ENCODE measurements at regions not wholly inside any gene's neighbourhood (a gene's known extent, or its start where the extent isn't known, plus 50 kb on each side); places are given as distances from the start of the nearest gene placed in this dataset.
"Not testable (repeated sequence)": the region's sequence is repeated elsewhere in the genome, so short reads cannot be mapped to it uniquely, and the experiment has no call there.

DNA sequence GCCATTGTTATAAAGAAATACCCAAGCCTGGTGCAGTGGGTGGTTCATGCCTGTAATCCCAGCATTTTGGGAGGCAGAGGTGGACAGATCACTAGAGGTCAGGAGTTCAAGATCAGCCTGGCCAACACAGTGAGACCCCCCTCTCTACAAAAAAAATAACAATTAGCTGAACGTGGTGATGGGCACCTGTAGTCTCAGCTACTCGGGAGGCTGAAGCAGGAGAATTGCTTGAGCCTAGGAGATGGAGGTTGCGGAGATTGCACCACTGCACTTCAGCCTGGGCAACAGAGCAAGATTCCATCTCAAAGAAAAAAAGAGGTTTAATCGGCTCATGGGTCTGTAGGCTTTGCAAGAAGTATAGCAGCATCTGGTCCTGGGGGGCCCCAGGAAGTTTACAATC, 284.0 kb downstream of the RASEF start:
- H3K9me3 Mint-ChIP-seq; ATAC-seq (replicated peaks); H3K27me3 Mint-ChIP-seq; DNase-seq; H3K4me3 Mint-ChIP-seq; H3K36me3 Mint-ChIP-seq; H3K4me1 Mint-ChIP-seq; H3K27ac Mint-ChIP-seq: not testable (repeated sequence)

DNA sequence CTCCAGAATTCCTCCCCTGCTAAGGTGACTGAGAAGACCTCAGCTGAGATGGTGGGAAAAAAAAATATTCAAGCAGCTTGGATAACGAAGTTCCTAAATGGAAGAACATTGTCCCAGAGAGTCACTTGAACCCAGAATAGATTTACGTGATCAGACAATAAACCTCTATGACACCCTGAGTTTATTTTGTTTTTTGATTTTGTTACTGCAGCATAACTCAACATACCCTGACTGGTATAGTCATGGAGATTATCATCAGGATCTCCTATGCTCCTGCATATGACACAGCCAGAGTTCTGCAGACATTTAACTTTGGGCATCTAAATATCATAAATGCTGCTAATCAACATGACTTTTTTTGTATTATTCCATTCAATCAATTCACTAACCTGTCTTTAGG, 282.9 kb downstream of the RASEF start:
- no peak overlapping the region for H3K4me3 Mint-ChIP-seq
- H3K27ac Mint-ChIP-seq, result no peak overlapping the region
- H3K4me1 Mint-ChIP-seq, result no peaks in the 10 kb centered on the region
- no peak for ATAC-seq (replicated peaks)
- H3K27me3 Mint-ChIP-seq, result no peaks in the 10 kb centered on the region
- no peaks in the 10 kb centered on the region for H3K36me3 Mint-ChIP-seq
- DNase-seq, result no peak
- H3K9me3 Mint-ChIP-seq, result peaks cover 0 to 1% of the 10 kb centered on the region in 2 donors

GRCh38 chr9:82781921-82782392, 281.0 kb downstream of the RASEF start:
- H3K36me3 Mint-ChIP-seq, result no peaks in the 10 kb centered on the region
- DNase-seq (no peak), ATAC-seq (replicated peaks) (no peak)
- H3K27ac Mint-ChIP-seq, result no peak overlapping the region
- peaks cover 0 to 1% of the 10 kb centered on the region in 2 donors for H3K9me3 Mint-ChIP-seq
- H3K4me3 Mint-ChIP-seq, result no peak overlapping the region
- no peaks in the 10 kb centered on the region for H3K4me1 Mint-ChIP-seq
- no peaks in the 10 kb centered on the region for H3K27me3 Mint-ChIP-seq

GRCh38 chr9:82783045-82783444, 279.9 kb downstream of the RASEF start:
- Mint-ChIP-seq H3K4me1 (no peaks in the 10 kb centered on the region), H3K9me3 (peaks cover 0 to 1% of the 10 kb centered on the region in 2 donors), H3K36me3 (no peaks in the 10 kb centered on the region), H3K27ac (no peak overlapping the region), H3K4me3 (no peak overlapping the region), H3K27me3 (no peaks in the 10 kb centered on the region)
- DNase-seq (no peak), ATAC-seq (replicated peaks) (no peak)

DNA sequence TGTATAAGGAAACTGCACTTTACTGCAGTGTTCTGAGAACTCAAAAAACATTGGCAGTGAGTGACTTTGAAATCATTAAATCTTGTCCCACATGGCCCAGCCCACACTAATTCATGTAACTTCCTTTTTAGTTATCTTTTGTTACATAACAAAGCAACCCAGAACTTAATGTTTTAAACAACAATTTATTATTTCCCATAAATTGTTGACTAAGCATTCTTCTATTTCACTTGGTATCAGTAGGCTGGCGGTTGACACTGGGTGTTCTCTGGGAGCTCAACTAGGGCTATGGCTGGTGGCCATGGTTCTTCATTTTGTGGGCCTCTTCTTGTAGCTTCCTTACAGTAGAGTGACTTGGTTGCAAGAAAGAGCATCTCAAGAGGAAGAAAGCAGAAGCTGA, 278.4 kb downstream of the RASEF start:
- Mint-ChIP-seq H3K9me3 (peaks cover 0 to 7% of the 10 kb centered on the region in 2 donors), H3K27ac (no peak overlapping the region), H3K27me3 (no peaks in the 10 kb centered on the region), H3K4me1 (no peaks in the 10 kb centered on the region), H3K36me3 (no peaks in the 10 kb centered on the region), H3K4me3 (no peak overlapping the region)
- DNase-seq, result no peak
- no peak for ATAC-seq (replicated peaks)

DNA sequence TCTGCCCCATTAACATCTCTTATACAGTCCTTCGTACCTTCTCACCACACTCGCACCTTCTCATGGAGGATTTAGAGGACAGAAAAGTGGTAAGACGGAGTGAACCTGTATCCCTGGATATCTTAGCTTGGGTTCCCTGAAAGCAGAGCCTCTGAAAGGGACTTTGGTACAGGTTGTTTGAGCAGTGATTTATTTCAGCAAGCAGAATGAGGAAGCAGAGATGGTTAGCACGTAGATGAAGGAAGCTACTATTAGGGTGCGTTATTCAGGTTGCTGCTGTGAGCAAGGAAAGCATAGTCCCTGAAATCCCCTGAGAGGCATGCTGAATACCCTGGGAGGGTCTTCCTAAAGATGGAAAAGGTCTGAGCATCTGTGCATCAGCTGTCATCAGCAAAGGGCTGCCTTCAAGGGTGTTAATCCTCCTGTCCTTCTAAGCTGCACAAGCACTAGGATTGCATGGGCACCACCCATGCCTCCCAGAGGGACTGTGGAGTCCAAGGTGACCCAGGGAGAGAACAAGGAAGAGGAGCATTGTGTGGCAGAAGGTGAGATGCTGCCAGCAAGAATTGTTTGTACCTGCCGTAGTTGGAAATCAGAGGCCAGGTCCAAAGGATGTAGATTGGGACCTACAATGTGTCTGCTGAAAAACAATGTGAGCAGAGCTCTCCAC, 273.7 kb downstream of the RASEF start:
- Mint-ChIP-seq H3K4me1 (peaks cover 2 to 7% of the 10 kb centered on the region in 2 donors), H3K9me3 (peaks cover 0 to 5% of the 10 kb centered on the region in 2 donors), H3K4me3 (no peak overlapping the region), H3K27me3 (no peaks in the 10 kb centered on the region), H3K36me3 (no peaks in the 10 kb centered on the region), H3K27ac (no peak overlapping the region)
- DNase-seq (no peak), ATAC-seq (replicated peaks) (no peak)

- no peaks in the 10 kb centered on the region for H3K36me3 Mint-ChIP-seq
- peaks cover 0 to 5% of the 10 kb centered on the region in 2 donors for H3K9me3 Mint-ChIP-seq
- peak in 1 of 2 donors; percentile 33 for ATAC-seq (replicated peaks)
- no peak overlapping the region for H3K27ac Mint-ChIP-seq
- peaks cover 2 to 7% of the 10 kb centered on the region in 2 donors for H3K4me1 Mint-ChIP-seq
- H3K27me3 Mint-ChIP-seq, result no peaks in the 10 kb centered on the region
- DNase-seq, result no peak
- H3K4me3 Mint-ChIP-seq, result no peak overlapping the region
Measured at GRCh38 chr9:82790875-82791274, 272.1 kb downstream of the RASEF start.

DNA sequence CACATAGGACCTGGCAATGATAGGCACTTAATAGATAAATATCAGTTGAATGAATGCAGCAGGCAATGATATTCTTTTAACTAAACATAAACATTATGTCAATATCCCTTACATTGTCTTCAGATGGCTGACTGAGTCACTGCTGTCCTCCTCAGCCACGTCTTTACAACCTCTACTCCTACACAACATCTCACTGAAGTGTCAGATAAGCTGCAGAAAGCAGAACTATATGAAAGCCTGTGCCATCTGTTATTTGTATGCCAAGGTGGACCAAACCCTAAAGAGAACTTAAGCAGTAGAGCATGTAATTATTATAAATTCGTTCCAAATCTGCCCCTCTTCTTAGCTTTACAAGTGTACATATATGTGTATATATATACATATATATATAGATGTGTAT, 271.2 kb downstream of the RASEF start:
- Mint-ChIP-seq H3K27me3 (no peaks in the 10 kb centered on the region), H3K4me1 (peaks cover 2 to 7% of the 10 kb centered on the region in 2 donors)
- no peak for DNase-seq

GRCh38 chr9:82797534-82797933, 265.4 kb downstream of the RASEF start:
- ATAC-seq (replicated peaks) (no peak), DNase-seq (no peak)
- H3K36me3 Mint-ChIP-seq, result no peaks in the 10 kb centered on the region
- no peaks in the 10 kb centered on the region for H3K4me1 Mint-ChIP-seq
- no peaks in the 10 kb centered on the region for H3K9me3 Mint-ChIP-seq
- no peak overlapping the region for H3K27ac Mint-ChIP-seq
- H3K4me3 Mint-ChIP-seq, result no peak overlapping the region
- H3K27me3 Mint-ChIP-seq, result no peaks in the 10 kb centered on the region

More for the DNA sequence above, 271.2 kb downstream of the RASEF start:
- Mint-ChIP-seq H3K4me3 (no peak overlapping the region), H3K27ac (no peak overlapping the region), H3K9me3 (peaks cover 0 to 5% of the 10 kb centered on the region in 2 donors), H3K36me3 (no peaks in the 10 kb centered on the region)
- peak; percentile 61 to 63 for ATAC-seq (replicated peaks)

GRCh38 chr9:82799286-82799685, 263.7 kb downstream of the RASEF start:
- ATAC-seq (replicated peaks) (no peak), DNase-seq (no peak)
- no peak overlapping the region for H3K27ac Mint-ChIP-seq
- H3K27me3 Mint-ChIP-seq, result no peaks in the 10 kb centered on the region
- H3K4me1 Mint-ChIP-seq, result no peaks in the 10 kb centered on the region
- no peaks in the 10 kb centered on the region for H3K36me3 Mint-ChIP-seq
- H3K4me3 Mint-ChIP-seq, result no peak overlapping the region
- H3K9me3 Mint-ChIP-seq, result no peaks in the 10 kb centered on the region

- ATAC-seq (replicated peaks), result no peak
- no peak overlapping the region for H3K4me3 Mint-ChIP-seq
- DNase-seq, result no peak
Measured at GRCh38 chr9:82805027-82805426, 257.9 kb downstream of the RASEF start.

GRCh38 chr9:82808478-82808877, 254.5 kb downstream of the RASEF start:
- no peak for ATAC-seq (replicated peaks)
- DNase-seq, result no peak
- Mint-ChIP-seq H3K4me3 (no peak overlapping the region), H3K36me3 (no peaks in the 10 kb centered on the region), H3K27me3 (no peaks in the 10 kb centered on the region), H3K4me1 (peaks cover 0 to 1% of the 10 kb centered on the region in 2 donors), H3K27ac (no peak overlapping the region), H3K9me3 (peaks cover 0 to 3% of the 10 kb centered on the region in 2 donors)

More at GRCh38 chr9:82805027-82805426, 257.9 kb downstream of the RASEF start:
- H3K27me3 Mint-ChIP-seq, result no peaks in the 10 kb centered on the region
- H3K9me3 Mint-ChIP-seq, result peaks cover 0 to 3% of the 10 kb centered on the region in 2 donors
- H3K36me3 Mint-ChIP-seq, result no peaks in the 10 kb centered on the region
- H3K27ac Mint-ChIP-seq, result no peak overlapping the region
- peaks cover 0 to 1% of the 10 kb centered on the region in 2 donors for H3K4me1 Mint-ChIP-seq

GRCh38 chr9:82810915-82811314, 252.0 kb downstream of the RASEF start:
- no peak for ATAC-seq (replicated peaks)
- Mint-ChIP-seq H3K4me3 (no peak overlapping the region), H3K27ac (no peak overlapping the region), H3K27me3 (no peaks in the 10 kb centered on the region), H3K9me3 (peaks cover 0 to 3% of the 10 kb centered on the region in 2 donors), H3K4me1 (no peaks in the 10 kb centered on the region), H3K36me3 (no peaks in the 10 kb centered on the region)
- no peak for DNase-seq

DNA sequence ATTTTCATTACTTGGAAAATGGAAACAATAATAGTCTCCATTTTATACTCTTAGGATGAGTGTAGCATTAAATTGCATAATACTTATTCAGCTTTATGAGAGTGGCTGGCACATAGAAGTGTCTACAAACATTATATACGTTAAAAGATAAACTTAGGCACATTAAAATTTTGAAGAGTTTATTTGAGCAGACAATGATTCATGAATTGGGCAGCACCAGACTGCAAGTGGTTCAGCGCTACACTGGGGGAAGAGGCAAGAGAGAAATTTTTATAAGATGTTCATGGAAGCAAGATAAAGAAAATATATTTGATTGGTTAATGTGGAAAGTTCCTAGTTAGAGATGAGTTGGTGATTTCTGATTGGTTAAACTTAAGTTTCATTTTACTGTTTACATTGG, 243.7 kb downstream of the RASEF start:
- Mint-ChIP-seq H3K4me1 (peaks cover 0 to 2% of the 10 kb centered on the region in 2 donors), H3K27me3 (no peaks in the 10 kb centered on the region), H3K36me3 (no peaks in the 10 kb centered on the region), H3K9me3 (peaks cover 0 to 1% of the 10 kb centered on the region in 2 donors), H3K4me3 (no peak overlapping the region), H3K27ac (no peak overlapping the region)
- ATAC-seq (replicated peaks) (no peak), DNase-seq (no peak)

- DNase-seq (no peak), ATAC-seq (replicated peaks) (no peak)
- H3K27ac Mint-ChIP-seq, result no peak overlapping the region
- no peak overlapping the region for H3K4me3 Mint-ChIP-seq
- peaks cover 0 to 1% of the 10 kb centered on the region in 2 donors for H3K9me3 Mint-ChIP-seq
- H3K4me1 Mint-ChIP-seq, result peaks cover 0 to 2% of the 10 kb centered on the region in 2 donors
- no peaks in the 10 kb centered on the region for H3K36me3 Mint-ChIP-seq
- H3K27me3 Mint-ChIP-seq, result no peaks in the 10 kb centered on the region
Measured at GRCh38 chr9:82820186-82820585, 242.8 kb downstream of the RASEF start.

Measured in stimulated activated naive B cell treated with anti-CD40 and anti-IgM and Interleukin-4, amounts not matched to agents 10 μg/mL and 1 μg/mL and 100 μg/mL, for 72 hours (primary cell).